HG02623 (cell line): ENCODE measurements at regions not wholly inside any gene's neighbourhood (a gene's known extent, or its start where the extent isn't known, plus 50 kb on each side); places are given as distances from the start of the nearest gene placed in this dataset.

Experiments
- ATAC-seq: cut with Tn5 transposase; IDR thresholded peaks from one replicate; pipeline ENCODE4 v1.9.1; 2021; ENCODE audit warnings: moderate library complexity; ENCODE audit not compliant: unreplicated experiment

DNA sequence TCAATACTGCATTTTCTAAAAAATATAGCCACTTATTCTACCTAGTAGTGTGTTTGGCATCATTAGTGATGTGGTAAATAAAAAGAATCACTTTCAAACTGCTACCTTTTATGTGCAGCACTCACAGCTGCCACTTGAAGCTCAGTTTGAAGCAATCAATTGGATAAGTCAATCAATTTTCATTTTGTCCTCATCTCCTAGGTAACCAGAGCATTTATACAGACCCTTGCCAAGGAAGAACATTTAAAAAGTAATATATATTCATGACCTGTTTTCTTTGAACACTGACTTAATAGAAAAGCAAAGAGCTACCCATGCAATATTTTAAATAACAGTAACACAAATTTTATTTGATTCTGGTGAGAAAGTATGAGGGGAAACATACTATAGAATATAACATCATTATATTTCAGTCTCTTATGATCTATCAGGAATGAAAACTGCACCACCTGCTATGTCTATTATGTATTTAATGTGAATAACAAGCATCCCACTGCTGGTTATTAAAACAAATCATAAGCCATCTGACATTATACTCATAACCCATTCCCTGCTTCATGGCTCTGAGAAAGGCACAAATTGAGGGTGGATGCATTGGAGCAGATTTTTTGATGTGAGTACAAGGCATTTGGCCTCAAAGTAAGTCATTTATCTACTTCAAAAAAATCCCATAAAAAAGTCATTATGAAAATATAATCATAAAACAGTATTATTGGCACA, 168.4 kb upstream of the C21orf91 start:
- no peak for ATAC-seq

GRCh38 chr21:17981060-17981740, 162.0 kb upstream of the C21orf91 start:
- no peak for ATAC-seq

DNA sequence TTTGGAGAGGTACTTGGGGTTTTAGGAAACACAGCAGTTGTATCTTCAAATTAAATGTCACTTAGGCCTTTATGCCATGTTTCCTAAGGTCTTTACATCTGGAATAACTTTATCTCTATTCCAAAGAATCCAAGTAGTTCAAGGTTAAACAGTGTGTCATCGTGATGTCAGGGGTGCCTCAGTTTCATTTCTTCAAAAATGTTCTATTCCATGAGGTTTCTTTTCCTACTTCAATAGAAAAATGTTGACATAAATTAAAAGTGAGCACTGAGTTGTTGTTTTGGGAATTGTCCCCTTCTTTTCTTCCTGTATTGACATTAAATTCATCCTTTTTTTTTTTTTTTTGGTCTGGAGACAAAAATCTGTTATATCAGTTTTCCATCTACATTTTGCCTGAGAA, 160.6 kb upstream of the C21orf91 start:
- no peak for ATAC-seq

GRCh38 chr21:17978895-17979294, 159.7 kb upstream of the C21orf91 start:
- ATAC-seq = no peak

DNA sequence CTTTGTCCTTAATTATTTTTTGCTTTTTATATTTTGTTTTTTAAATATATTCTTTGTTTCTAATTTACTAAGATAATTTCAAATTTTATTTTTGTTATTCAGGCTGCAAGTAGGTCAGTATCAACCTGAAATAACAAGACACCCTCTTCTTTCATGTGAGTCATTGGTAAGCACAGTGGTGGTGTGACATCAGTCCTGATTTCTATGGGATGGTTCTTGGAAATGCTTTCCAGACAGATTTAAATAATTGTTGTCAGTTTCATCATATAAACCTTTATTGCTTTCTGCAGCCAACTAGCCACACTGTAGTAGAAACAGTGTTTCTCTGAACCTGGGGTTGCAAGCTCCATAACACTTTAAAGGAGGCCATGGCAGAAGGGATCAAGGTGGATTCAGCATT, 157.5 kb upstream of the C21orf91 start:
- ATAC-seq = no peak

DNA sequence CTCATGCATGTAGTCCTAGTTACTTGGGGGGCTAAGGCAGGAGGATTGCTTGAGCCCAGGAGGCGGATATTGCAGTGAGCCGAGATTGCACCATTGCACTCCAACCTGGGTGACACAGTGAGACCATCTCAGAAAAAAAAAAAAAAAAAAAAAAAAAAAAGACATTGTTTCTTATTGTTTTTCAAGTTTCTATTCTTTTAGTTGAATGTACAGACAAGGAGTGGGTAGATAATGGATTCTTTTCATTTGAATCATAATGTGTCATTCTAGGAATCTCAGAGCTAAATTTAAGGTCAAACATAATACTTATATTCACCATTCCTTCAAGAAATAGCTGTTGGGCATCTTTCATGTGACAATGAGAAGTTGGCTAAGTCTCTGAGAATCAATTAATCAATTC, 157.0 kb upstream of the C21orf91 start:
- no peak for ATAC-seq

GRCh38 chr21:17967319-17967718, 148.2 kb upstream of the C21orf91 start:
- ATAC-seq = no peak

DNA sequence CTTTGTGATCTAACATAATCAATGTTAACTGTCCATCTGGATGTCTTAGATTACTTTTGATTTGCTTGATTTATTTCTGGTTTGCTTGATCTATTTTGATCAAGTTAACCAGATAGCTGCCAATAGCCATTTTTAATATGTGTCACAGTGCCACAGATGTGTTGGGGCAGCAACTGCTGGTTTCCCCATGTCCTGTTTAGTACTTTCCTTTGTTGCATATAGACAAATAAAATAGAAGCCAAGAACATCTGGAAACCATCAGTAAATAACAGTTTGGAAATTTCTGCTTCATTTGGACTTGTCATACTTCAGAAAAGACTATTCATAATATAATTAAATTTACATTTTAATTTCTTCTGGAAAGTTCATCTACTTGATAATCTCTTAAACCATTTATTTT, 145.6 kb upstream of the C21orf91 start:
- no peak for ATAC-seq

DNA sequence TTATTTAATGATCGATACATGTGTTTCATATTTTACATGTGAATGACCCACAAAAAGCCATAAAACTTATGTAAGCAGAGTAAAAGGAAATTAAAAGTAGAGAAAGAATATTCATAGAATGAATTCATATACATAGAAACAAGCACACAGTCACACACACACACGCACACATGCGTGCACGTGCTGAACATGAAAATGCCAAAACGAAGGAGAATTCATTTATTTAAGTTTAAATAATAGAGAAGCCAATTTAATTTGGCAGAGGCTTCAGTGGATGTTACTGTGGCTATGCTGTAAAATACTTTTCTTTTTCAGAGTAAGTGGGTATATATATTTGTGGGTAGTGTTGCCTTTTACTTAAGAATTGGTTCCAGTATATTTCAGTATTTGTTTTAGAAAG, 145.0 kb upstream of the C21orf91 start:
- ATAC-seq = no peak

DNA sequence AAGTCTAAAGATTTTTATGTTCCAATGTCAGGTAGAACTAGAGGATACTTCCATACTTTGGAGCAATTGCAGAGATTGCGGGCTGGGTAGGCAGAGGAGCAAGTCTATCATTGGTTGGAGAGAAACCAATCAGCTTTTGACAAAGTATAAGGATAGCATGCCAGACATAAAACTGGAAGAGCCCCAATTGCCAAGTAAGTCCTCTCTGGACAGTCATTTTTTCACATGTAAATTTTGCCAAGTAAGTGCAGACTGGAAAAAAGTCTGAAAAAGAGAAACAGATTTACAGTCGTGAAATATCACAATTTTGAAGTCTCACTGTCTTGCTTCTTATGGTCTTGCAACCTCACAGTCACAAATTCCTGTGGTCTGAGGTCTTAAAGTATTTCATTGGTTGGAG, 131.4 kb upstream of the C21orf91 start:
- no peak for ATAC-seq

- ATAC-seq = no peak
These were observed 130.3 kb upstream of the C21orf91 start for GRCh38 chr21:17949421-17949820.

GRCh38 chr21:17947531-17947930, 128.4 kb upstream of the C21orf91 start:
- no peak for ATAC-seq

GRCh38 chr21:17931080-17931479, 111.9 kb upstream of the C21orf91 start:
- ATAC-seq = no peak

DNA sequence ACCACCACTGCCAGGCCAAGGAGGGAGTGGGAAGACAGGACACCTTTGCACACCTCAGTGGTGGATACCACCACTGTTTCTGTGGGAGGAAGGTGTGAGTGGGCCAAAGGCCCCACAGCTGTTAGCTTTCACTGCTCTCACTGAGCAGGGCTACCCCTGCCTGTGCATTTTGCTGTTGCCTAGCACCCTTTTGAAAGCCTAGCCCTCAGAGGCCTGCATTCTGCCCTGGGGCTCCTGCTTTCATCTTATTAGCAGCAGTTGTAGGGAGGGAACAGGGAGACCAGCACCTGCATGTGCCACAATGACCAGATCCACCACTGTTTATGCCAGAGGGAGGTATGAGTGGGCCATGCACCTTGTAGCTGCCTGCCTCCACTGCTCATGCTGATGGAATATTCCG, 110.9 kb upstream of the C21orf91 start:
- ATAC-seq = no peak

DNA sequence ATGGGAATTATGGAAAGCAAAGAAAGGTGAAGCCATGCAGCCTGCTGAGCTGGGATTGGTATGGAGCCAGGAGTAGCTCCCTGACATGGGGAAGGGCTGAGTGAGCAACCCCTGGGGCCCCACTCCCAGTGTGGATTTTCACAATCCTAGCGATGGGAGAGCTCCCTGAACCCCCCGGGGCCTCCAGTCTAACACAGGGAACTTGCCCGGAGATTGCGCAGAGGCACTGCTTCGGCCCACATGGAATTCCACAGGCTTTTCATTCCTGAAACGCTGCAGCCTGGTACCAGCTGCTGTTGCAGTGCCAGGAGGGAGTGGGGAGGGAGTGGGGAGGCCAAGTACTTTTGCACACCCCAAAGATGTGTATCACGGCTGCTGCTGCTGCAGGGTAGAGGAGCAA, 110.4 kb upstream of the C21orf91 start:
- no peak for ATAC-seq

GRCh38 chr21:17925899-17926298, 106.7 kb upstream of the C21orf91 start:
- no peak for ATAC-seq

DNA sequence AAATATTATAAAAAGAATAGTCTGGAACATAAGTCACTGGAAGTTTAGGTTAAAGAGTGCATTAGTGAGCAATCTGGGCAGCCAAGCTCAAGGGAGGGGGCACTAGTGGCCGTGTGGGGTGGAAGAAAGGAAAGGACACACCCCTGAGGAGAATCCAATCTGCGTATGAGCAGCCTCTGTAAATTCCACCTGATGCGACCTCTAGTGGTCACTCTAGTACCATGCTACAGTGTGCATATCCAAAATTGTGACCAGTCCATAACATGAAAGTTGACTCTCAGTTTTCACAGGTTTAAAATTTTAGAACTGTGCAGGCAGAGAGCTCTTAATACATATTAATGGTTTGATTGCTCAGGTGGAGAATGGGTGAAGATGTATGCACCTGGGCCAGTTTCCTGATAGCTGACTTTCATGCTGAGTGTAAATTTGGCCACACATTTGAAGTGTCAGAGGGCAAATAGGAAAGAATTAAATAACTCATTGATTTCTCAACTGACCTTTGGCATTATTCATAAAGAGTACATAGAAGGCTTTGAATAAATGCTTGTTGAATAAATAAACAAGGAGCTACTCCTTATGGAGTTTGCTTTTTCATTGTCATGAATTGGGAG, 105.9 kb upstream of the C21orf91 start:
- peak; percentile 96 for ATAC-seq

DNA sequence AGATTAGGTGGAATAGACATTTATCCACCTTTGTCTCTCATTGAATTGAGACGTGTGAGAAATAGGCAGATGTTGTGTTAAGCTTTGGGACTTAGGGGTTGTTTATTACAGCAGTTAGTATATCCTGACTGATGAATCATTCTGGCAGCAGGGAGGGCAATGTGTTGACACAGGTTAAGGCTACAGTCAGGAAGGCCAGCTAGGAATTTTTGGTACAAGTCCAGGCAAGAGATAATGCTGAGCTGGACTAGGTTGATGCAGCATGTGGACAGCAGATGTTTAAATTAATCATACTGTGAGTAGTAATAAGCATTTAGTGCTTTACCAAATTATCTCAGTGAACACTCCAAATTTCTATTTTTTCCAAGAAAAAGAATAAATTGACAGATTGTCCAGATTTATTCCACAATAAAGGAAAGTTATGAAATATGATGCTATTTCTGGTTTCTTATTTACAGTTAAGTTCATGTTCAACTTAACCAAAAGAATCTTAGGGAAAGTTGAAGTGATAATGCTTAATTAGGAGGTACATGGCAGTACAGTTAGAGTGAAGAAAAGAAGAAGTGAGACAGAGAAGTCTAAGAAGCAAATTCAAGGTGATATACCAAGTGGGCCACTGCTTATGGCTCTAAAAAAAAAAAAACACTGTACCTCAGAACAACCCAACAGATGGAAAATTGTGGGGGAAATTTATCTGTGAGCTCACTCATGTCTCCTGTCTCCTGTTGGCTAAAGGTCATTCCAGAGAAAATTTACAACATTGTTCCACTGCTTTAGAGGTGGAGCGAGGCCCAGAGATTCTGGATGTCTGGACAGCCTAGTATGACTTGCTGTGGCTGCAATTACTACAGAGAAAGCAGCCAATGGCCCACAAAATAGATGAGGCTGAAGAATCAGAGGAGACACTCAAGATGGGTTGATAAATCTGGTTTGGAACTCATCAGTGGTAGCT, 102.7 kb upstream of the C21orf91 start:
- no peak for ATAC-seq

- no peak for ATAC-seq
These were observed 96.8 kb upstream of the C21orf91 start for GRCh38 chr21:17915976-17916375.

GRCh38 chr21:17911628-17912027, 92.5 kb upstream of the C21orf91 start:
- ATAC-seq = no peak

DNA sequence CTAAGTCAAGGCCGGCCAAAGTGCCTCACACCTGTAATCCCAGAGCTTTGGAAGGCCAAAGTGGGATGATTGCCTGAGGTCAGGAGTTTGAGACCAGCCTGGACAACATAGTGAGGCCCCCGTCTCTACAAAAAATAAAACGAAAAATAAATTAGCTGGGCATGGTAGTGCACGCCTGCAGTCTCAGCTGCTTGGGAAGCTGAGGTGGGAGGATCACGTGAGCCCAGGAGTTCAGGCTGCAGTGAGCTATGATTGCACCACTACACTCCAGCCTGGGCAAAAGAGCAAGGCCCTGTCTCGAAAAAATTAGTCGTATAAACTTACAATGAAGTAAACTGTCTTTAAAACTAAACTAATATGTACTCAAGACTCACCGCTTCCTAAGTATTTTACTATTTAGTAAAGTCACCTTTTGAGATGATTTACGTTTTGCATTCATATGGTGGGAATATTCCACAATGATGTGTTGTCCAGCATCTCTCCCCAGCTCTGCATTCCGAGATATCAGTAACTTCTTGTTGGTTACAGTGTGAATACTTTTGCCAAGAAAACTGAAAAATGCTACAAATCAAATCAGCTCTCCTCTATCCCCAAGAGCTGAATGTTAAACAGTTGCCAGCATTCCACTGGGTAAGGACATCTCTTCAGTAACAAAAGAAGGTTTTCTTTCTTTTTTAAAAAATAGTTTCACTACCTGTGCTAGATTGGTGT, 84.9 kb upstream of the C21orf91 start:
- ATAC-seq = no peak
